ENCODE measurements at regions not wholly inside any gene's neighbourhood (a gene's known extent, or its start where the extent isn't known, plus 50 kb on each side); places are given as distances from the start of the nearest gene placed in this dataset.

DNA sequence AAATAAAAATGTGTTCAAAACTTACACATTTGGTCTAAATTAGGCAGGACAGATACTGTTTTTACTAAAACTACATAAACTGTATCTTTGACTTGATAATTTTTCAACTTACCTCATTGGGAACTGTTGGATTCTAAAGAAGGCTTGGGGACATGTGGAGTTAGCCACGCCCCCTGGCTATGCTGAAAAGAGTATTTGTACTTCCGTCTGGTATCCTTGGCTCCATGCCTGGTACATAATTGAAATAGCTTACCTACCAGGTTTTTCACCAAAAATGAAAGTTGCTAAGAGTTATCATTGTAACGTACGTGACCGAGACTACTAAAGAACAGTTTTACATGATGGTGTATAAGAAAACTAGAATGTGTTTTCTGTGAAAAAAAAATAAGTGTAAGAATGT lies 604.8 kb upstream of the IGFBP3 start:
- DNase-seq: no peak

GRCh38 chr7:46524350-46524749 lies 603.3 kb upstream of the IGFBP3 start:
- no peak for DNase-seq

DNA sequence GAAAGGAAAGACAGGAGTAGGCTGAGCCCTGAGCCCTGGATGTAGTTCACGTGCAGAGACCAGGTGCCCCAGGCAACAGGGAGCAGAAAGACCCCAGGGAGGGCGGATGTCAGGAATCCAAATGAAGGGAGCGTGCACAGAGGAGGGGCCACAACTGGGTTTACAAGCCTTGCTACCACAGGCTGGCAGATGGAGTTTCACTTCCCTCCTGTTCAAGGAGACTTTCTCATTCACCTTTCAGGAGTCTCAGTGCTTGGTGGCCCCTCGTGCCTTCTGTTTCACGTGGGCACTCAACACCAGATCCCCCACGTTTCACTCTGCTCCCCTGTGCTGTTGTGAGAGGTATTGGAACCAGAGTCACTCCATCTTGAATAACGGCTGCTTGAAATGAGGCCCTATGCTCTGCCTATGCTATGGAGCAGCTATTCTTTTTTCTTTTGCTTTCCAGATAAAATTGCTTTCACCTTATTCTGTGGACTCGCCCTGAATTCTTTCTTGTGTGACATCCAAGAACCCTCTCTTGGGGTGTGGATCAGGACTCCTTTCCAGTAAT lies 601.4 kb upstream of the IGFBP3 start:
- DNase-seq: no peak

- no peak for DNase-seq
Measured at GRCh38 chr7:46518713-46519112, 597.6 kb upstream of the IGFBP3 start.

DNA sequence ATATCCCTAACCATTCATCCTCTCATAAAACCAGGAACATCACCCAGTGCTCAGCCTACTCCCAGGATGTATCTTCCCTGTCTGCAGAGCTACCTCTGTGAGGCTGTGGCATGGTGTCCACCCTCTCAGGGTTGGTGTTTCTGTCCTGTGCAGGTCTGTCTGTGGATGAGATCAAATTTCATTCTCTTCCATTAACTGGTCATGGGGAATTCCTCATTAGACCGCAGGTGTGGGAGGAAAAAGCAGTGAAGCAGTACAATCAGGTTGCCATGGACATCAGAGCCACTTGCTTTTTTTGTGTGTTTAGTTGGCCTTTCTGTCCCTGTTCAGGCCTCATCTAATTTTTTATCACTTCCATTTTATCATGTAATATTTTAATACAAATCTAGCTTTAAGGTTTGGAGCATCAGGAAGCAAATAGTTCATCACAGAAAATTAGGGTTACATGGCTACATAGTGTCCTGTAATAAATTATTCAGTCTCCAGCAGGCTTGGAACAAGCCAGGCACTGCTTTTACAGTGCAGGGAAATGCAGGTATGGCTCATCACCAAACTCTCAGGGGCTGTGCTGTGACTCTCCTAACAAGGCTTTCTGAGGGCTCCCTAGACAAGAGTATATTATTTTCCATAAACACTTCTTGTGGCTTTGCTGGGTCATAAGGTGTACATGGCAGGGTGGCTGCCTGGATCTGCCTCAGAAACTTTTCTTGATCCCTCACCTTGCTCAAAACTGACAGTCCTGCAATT lies 594.9 kb upstream of the IGFBP3 start:
- DNase-seq: no peak

DNA sequence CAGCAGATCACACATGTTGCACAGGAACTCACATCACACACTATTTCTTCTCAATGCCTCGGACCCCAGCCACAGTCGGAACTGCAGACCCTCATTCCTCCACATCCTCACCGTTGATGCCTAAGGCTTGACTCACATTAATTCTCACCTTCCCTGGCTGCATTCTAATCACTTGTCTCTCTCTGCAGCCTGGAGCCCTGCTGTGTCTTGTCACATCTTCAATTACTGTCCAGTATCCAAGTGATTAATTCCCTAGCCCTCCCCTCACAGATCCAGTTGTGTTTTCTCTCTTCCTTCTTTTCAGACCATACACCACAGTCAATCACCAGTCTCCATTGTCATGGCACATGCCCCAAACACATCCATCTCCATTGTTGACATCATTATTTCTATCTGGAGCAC lies 592.4 kb upstream of the IGFBP3 start:
- DNase-seq: no peak

DNA sequence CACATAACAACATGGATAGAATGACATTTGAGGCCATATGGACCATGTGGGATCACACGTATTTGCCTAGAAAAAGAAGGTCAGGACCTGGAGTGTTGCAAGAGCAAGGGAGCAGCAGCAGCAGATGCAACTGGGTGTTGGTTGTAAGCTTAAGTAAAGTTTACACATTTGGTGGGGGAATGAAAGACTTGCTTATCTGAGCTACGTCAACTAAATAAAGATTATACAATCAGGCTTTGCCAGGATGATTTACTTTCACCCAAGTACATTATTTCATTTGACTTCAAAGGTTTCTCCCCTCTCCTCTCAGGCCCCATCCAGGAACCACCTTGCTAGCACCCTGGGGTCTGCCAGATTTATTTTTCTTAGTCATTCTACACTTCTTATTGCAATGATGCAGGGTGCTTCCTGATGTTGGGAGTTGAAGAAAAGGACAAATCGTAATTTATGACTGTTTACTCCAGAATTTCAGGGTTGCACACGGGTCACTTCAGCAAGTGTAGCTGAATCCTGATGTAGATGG lies 591.9 kb upstream of the IGFBP3 start:
- DNase-seq: no peak

- DNase-seq: no peak
Measured at GRCh38 chr7:46511442-46512215, 590.6 kb upstream of the IGFBP3 start.

- DNase-seq: no peak
Measured at GRCh38 chr7:46508583-46508982, 587.5 kb upstream of the IGFBP3 start.

GRCh38 chr7:46507560-46507959 lies 586.5 kb upstream of the IGFBP3 start:
- no peak for DNase-seq

- DNase-seq: no peak
Measured at GRCh38 chr7:46494441-46494840, 573.4 kb upstream of the IGFBP3 start.

GRCh38 chr7:46494028-46494427 lies 573.0 kb upstream of the IGFBP3 start:
- DNase-seq: no peak

- DNase-seq: no peak
Measured at GRCh38 chr7:46493196-46493595, 572.1 kb upstream of the IGFBP3 start.

DNA sequence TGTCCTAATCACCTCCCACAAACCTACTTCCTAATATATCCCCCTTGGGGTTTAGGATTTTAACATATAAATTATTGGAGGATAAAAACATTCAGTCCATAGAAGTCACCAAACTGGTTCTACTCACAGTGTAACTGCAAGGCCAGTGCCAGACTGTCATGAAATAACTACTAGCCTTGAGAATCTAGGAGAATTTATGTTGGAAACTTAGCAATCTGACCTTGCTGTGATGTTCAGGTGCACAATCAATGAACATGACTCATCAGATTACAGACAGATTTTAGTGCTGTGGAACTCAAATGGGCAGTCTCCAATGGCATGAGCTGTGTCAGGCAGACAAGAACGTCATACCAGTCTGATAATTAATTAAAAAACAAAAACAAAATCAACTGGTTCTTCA lies 571.4 kb upstream of the IGFBP3 start:
- DNase-seq: no peak

DNA sequence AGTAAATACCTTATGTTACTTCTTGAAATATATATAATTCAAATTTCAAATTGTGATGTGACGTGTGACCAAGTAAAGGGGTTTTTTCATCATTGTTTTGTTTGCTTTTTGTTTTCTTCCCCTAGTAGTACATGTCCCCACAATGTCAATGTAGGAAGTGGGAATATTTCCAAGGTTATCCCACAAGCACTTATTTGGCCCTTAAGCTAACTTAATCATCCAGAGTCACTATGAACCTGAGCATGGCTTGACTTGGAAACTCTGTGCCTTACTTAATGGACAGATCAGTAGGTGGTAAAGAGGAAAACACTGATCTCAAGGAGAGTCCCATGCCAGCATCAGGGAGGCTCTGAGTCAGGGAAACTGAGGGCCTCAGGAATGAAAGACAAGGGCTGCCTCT lies 569.3 kb upstream of the IGFBP3 start:
- no peak for DNase-seq

GRCh38 chr7:46489106-46489505 lies 568.0 kb upstream of the IGFBP3 start:
- no peak for DNase-seq

DNA sequence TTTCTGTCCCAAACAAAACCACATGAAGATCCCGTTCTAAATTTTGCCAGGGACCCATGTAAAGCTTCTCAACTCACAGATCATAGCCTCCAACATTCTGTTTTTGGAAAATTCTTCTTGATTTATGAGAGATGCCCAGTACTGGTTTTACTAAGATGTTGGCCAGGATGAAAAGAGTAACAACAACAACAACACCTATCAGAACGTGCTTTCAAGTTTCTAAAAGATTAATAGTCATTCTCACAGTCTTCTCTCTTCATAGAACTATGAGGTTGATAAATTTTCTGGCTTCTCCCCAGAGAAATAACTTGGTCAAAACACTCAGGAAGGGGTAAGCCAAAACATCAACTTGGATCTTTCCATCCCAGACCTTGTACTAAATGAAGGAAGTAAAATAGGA lies 567.5 kb upstream of the IGFBP3 start:
- DNase-seq: no peak

DNA sequence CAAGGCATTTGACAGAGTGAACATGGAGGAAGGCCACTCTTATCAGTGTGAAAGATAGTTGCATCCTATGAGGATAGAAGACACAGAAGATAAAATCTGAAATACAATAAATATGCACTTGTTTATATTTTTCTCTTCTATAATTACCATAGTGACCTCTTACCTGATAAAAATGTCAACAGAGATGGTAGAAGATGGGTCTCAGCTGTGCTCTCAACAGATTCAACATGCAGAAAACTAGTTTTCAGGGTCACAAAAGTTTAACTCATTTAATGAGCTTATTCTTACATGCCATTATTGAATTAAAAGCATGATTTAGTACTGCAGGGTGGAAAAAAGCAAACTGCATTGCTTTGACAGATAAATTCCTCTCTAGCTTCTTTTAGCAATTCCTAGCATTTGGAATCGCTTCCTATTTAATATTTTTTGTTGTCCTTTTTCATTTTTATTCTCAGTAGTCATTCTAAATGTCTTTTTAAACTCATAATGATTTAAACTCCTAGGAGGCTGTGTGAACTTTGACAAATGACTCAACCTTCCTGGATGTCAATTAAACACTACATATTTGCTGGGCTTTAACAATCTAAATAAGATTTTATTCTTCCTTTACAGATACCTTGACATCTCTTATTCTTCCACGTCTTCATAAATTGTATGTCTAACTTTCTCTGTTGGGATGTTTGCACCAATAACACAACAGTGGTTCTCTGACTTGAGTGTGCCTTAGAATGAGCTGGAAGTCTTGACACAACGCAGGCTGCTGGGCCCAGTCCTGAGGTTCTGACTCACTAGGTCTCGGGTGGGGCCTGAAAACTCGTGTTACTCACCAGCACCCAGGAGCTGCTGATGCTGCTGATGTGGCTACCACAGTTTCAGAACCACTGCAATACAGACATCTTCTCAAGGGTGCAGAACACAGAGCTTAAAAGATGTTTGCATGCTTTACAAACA lies 565.5 kb upstream of the IGFBP3 start:
- DNase-seq: no peak

DNA sequence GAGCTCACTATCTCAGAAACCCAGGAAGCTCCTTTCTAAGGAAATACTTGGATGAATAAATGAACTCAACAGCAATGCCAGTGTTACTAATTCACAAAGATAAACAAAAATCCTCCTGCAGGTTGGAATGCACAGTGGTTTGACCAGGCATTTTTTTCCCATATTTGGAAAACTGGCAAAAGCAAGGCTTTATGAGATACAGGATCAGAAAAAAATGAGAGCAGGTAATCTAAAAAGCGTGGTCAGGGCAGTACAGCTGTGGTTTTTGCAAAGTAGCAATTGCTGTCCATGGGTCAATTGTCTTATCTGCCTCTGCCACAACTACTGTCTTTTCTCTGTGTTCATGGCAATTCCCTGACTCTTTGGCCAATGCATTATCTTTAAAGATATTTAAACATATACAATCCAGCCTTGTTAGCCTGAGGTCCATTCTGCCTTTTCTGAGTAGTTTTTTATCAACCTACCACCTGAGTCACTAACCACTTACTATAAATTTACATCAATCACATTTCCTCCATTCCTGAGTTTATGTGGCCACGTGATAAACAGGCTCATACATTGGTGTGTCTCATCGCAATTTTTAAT lies 564.5 kb upstream of the IGFBP3 start:
- DNase-seq: no peak

GRCh38 chr7:46484906-46485305 lies 563.8 kb upstream of the IGFBP3 start:
- no peak for DNase-seq

DNA sequence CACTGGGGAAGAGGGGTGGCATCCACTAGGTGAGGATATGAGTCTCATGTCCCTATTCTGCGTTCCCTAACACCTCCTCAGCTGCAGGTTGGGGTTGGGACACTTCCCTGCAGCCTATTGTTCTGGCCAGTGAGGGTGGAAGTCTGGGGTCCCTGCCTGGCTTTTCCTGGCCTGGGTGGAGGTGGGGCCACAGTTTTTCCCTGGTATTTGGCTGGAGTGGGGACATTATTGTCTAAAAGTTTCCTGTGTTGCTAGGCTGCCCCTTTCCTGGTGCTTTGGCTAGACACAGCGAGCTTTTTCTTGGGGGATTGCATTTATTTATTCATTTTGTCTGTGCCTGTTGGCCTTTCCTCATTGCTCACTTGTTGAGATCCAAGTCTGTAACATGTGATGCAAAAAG lies 559.5 kb upstream of the IGFBP3 start:
- DNase-seq: no peak

DNA sequence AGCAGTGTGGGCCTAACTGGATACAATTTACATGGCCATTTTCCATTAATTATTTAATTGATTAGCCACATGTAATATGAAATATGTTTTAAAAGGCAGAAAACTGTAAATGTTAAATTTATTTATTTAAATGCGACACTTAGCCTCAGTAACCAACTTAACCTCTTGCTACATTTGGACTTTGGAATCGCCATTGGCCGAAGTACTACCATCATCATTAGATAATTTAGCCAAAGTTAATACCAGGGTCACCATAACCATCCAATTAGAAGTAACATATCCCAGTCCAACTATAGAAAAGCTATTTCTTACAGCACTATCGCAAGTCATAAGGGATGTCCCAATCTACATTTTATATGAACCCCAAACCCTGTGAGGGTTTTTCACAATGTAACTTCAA lies 558.6 kb upstream of the IGFBP3 start:
- no peak for DNase-seq

GRCh38 chr7:46478046-46478445 lies 557.0 kb upstream of the IGFBP3 start:
- DNase-seq: no peak
